Brain microvascular endothelial cell (primary cell): ENCODE measurements at regions not wholly inside any gene's neighbourhood (a gene's known extent, or its start where the extent isn't known, plus 50 kb on each side); places are given as distances from the start of the nearest gene placed in this dataset.

Source experiments
- DNase-seq: peaks from one replicate; pipeline ENCODE4 v3.0.0-alpha.2; 2020
- H3K27ac ChIP-seq: fragments of 250-450 bp; sonication (Bioruptor Pico); 2 replicates; pipeline ENCODE4 v1.5.1; 2020; ENCODE audit warnings: mild to moderate bottlenecking, moderate library complexity
- H3K27me3 ChIP-seq: fragments of 250-450 bp; sonication (Bioruptor Pico); replicated peaks from 2 replicates; pipeline ENCODE4 v1.5.1; 2020; ENCODE audit warnings: mild to moderate bottlenecking
- H3K36me3 ChIP-seq: fragments of 250-450 bp; sonication (Bioruptor Pico); replicated peaks from 2 replicates; pipeline ENCODE4 v1.5.1; 2020; ENCODE audit warnings: mild to moderate bottlenecking
- H3K4me3 ChIP-seq: 2 replicates; pipeline ENCODE4 v1.5.1; 2011; ENCODE audit warnings: low read depth, mild to moderate bottlenecking, control low read depth, low read length, moderate library complexity
- in situ Hi-C: cut with HindIII; loops from 2 replicates; pipeline ENCODE4 v1.10.0; 2017; ENCODE audit warnings: low sequenced_read_pairs, low pct_ligation_motif_present
- TF ChIP-seq, protein P1 (sequence below): IDR thresholded peaks from 2 replicates; pipeline ENCODE4 v1.5.1; 2011; ENCODE audit warnings: low read depth, mild to moderate bottlenecking, moderate library complexity, low read length, control low read depth, inconsistent platforms; ENCODE audit errors: missing control alignments

- TF ChIP-seq, protein P1, sequence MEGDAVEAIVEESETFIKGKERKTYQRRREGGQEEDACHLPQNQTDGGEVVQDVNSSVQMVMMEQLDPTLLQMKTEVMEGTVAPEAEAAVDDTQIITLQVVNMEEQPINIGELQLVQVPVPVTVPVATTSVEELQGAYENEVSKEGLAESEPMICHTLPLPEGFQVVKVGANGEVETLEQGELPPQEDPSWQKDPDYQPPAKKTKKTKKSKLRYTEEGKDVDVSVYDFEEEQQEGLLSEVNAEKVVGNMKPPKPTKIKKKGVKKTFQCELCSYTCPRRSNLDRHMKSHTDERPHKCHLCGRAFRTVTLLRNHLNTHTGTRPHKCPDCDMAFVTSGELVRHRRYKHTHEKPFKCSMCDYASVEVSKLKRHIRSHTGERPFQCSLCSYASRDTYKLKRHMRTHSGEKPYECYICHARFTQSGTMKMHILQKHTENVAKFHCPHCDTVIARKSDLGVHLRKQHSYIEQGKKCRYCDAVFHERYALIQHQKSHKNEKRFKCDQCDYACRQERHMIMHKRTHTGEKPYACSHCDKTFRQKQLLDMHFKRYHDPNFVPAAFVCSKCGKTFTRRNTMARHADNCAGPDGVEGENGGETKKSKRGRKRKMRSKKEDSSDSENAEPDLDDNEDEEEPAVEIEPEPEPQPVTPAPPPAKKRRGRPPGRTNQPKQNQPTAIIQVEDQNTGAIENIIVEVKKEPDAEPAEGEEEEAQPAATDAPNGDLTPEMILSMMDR, result no peak
- no peaks in the 10 kb centered on the region for H3K27me3 ChIP-seq
- in situ Hi-C loops, result no loop called here
- DNase-seq, result no peak
- H3K36me3 ChIP-seq, result no peaks in the 10 kb centered on the region
- H3K4me3 ChIP-seq, result no peak overlapping the region
- no peak overlapping the region for H3K27ac ChIP-seq
Observed at GRCh38 chr15:31782951-31783350, 247.4 kb upstream of the CHRNA7 start.

DNA sequence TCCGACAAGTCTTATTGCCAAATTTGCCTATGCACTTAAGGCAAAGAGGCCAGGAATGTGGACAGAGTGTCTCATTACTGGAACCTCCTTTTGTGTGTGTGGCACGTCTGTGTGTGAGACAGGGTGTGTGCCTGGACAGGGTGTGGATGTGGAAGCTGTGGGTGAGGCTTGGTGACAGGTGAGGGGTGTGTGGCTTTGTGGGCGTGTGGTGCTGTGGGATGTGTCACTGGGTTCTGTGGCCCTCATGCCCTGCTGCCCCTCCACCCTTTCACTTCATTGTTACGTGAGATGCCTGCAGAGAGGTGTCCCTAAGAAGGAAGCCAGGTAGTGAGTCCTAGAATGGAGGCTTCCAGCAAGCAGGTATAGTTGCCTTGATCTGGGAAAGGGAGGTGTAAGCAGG, 244.0 kb upstream of the CHRNA7 start:
- in situ Hi-C loops, result no loop called here
- Histone ChIP-seq H3K27me3 (no peaks in the 10 kb centered on the region), H3K4me3 (no peak overlapping the region), H3K36me3 (no peaks in the 10 kb centered on the region), H3K27ac (no peak overlapping the region)
- TF ChIP-seq, protein P1, result no peak
- no peak for DNase-seq

- TF ChIP-seq, protein P1, result no peak
- no peak for DNase-seq
- Histone ChIP-seq H3K27ac (no peak overlapping the region), H3K36me3 (no peaks in the 10 kb centered on the region), H3K4me3 (no peak overlapping the region), H3K27me3 (no peaks in the 10 kb centered on the region)
- in situ Hi-C loops, result no loop called here
Observed at GRCh38 chr15:31788104-31788503, 242.2 kb upstream of the CHRNA7 start.

GRCh38 chr15:31792611-31793199, 237.6 kb upstream of the CHRNA7 start:
- Histone ChIP-seq H3K27ac (no peak overlapping the region), H3K27me3 (no peaks in the 10 kb centered on the region), H3K4me3 (no peak overlapping the region), H3K36me3 (no peaks in the 10 kb centered on the region)
- in situ Hi-C loops, result no loop called here
- DNase-seq, result no peak
- TF ChIP-seq, protein P1, result no peak

- in situ Hi-C loops, result no loop called here
- no peak overlapping the region for H3K27ac ChIP-seq
- TF ChIP-seq, protein P1, result no peak
- H3K27me3 ChIP-seq, result no peaks in the 10 kb centered on the region
- DNase-seq, result no peak
- no peaks in the 10 kb centered on the region for H3K36me3 ChIP-seq
- H3K4me3 ChIP-seq, result no peak overlapping the region
Observed at GRCh38 chr15:31799319-31799714, 231.0 kb upstream of the CHRNA7 start.

GRCh38 chr15:31799715-31800321, 230.5 kb upstream of the CHRNA7 start:
- no peaks in the 10 kb centered on the region for H3K36me3 ChIP-seq
- no peak overlapping the region for H3K27ac ChIP-seq
- TF ChIP-seq, protein P1, result no peak
- H3K4me3 ChIP-seq, result no peak overlapping the region
- DNase-seq, result no peak
- H3K27me3 ChIP-seq, result no peaks in the 10 kb centered on the region
- in situ Hi-C loops, result no loop called here
